HEK293T (cell line): ENCODE measurements at regions not wholly inside any gene's neighbourhood (a gene's known extent, or its start where the extent isn't known, plus 50 kb on each side); places are given as distances from the start of the nearest gene placed in this dataset.

Source experiments
- FOXK2 ChIP-seq: fragments of 450-650 bp; IDR thresholded peaks from 2 replicates; pipeline ENCODE4 v1.6.1; 2016; ENCODE audit warnings: mild to moderate bottlenecking
- PKNOX1 ChIP-seq: fragments of 450-650 bp; IDR thresholded peaks from 2 replicates; pipeline ENCODE4 v1.6.1; 2016
- SUZ12 ChIP-seq: fragments of 450-650 bp; IDR thresholded peaks from 2 replicates; pipeline ENCODE4 v1.6.1; 2016; ENCODE audit warnings: mild to moderate bottlenecking

GRCh38 chr11:31883435-31883834, 72.3 kb upstream of the PAX6 start:
- TF ChIP-seq SUZ12 (no peak), FOXK2 (no peak), PKNOX1 (no peak)
